OCI-LY1 (cell line): ENCODE measurements at regions not wholly inside any gene's neighbourhood (a gene's known extent, or its start where the extent isn't known, plus 50 kb on each side); places are given as distances from the start of the nearest gene placed in this dataset.

Experiments
- H2AFZ ChIP-seq: fragments of 200-600 bp; sonication (generic), shearing (Covaris generic); 2 replicates; pipeline ENCODE4 v1.6.0; 2014; ENCODE audit warnings: antibody characterized with exemption, mild to moderate bottlenecking, low read length
- H3F3A ChIP-seq: fragments of 200-600 bp; sonication (generic), shearing (Covaris generic); 2 replicates; pipeline ENCODE4 v1.6.0; 2014; ENCODE audit warnings: mild to moderate bottlenecking, antibody characterized with exemption, low read length, moderate library complexity; ENCODE audit not compliant: insufficient read depth
- H3K27ac ChIP-seq: fragments of 200-600 bp; sonication (generic); 2 replicates; pipeline ENCODE4 v1.5.1; 2014; ENCODE audit warnings: low read length, mixed run types, mild to moderate bottlenecking, low read depth; ENCODE audit not compliant: poor library complexity, severe bottlenecking
- H3K27me3 ChIP-seq: fragments of 200-600 bp; sonication (generic); 2 replicates; pipeline ENCODE4 v1.6.0; 2014; ENCODE audit warnings: antibody characterized with exemption, mild to moderate bottlenecking, low read length, moderate library complexity; ENCODE audit not compliant: insufficient read depth
- H3K36me3 ChIP-seq: fragments of 200-600 bp; sonication (generic); 2 replicates; pipeline ENCODE4 v1.6.1; 2014; ENCODE audit warnings: mild to moderate bottlenecking, antibody characterized with exemption, low read length, moderate library complexity, mixed read lengths; ENCODE audit not compliant: insufficient read depth
- H3K4me1 ChIP-seq: fragments of 200-600 bp; sonication (generic); 2 replicates; pipeline ENCODE4 v1.5.1; 2014; ENCODE audit warnings: mild to moderate bottlenecking, low read length, moderate library complexity; ENCODE audit not compliant: insufficient read depth, severe bottlenecking
- H3K4me2 ChIP-seq: fragments of 200-600 bp; sonication (generic), shearing (Covaris generic); 2 replicates; pipeline ENCODE4 v1.6.1; 2014; ENCODE audit warnings: low read length
- H3K4me3 ChIP-seq: fragments of 200-600 bp; sonication (generic); 2 replicates; pipeline ENCODE4 v1.5.1; 2014; ENCODE audit warnings: low read length, low read depth, mild to moderate bottlenecking, mixed read lengths; ENCODE audit not compliant: poor library complexity, severe bottlenecking
- H3K79me2 ChIP-seq: fragments of 200-600 bp; shearing (Covaris generic); 2 replicates; pipeline ENCODE4 v1.6.1; 2016; ENCODE audit warnings: mixed run types, low read length, mixed read lengths; ENCODE audit not compliant: insufficient read depth
- H3K9ac ChIP-seq: fragments of 200-600 bp; sonication (generic), shearing (Covaris generic); 2 replicates; pipeline ENCODE4 v1.6.1; 2014; ENCODE audit warnings: mild to moderate bottlenecking, low read length, mixed read lengths
- H3K9me2 ChIP-seq: fragments of 200-600 bp; sonication (generic), shearing (Covaris generic); 2 replicates; pipeline ENCODE4 v1.6.1; 2014; ENCODE audit warnings: low read depth, mild to moderate bottlenecking, low read length, mixed read lengths
- H3K9me3 ChIP-seq: fragments of 200-600 bp; shearing (Covaris generic); 2 replicates; pipeline ENCODE4 v1.6.1; 2014; ENCODE audit warnings: low read length, mixed read lengths
- H4K20me1 ChIP-seq: fragments of 200-600 bp; sonication (generic), shearing (Covaris generic); 2 replicates; pipeline ENCODE4 v1.6.0; 2016; ENCODE audit warnings: mild to moderate bottlenecking, low read length; ENCODE audit not compliant: insufficient read depth
- CTCF ChIP-seq: fragments of 200-600 bp; sonication (generic), shearing (Covaris generic); IDR thresholded peaks from 2 replicates; pipeline ENCODE4 v1.5.1; 2017; ENCODE audit warnings: mild to moderate bottlenecking, antibody characterized with exemption, low read length, moderate library complexity, mixed read lengths
- EZH2 ChIP-seq: fragments of 200-600 bp; sonication (generic), shearing (Covaris generic); IDR thresholded peaks from 2 replicates; pipeline ENCODE4 v1.8.0; 2017; ENCODE audit warnings: borderline replicate concordance, mixed run types, mild to moderate bottlenecking, antibody characterized with exemption, low read length, moderate library complexity, mixed read lengths

- Histone ChIP-seq H3K9me2 (no peaks in the 10 kb centered on the region), H3K9me3 (no peaks in the 10 kb centered on the region), H3K4me3 (no peak overlapping the region), H3K4me2 (no peak overlapping the region), H4K20me1 (no peaks in the 10 kb centered on the region), H3K36me3 (no peaks in the 10 kb centered on the region), H3K79me2 (no peaks in the 10 kb centered on the region), H3F3A (no peaks in the 10 kb centered on the region), H3K9ac (no peak overlapping the region), H3K27me3 (no peaks in the 10 kb centered on the region), H3K4me1 (no peaks in the 10 kb centered on the region), H2AFZ (no peak overlapping the region), H3K27ac (no peak overlapping the region)
- TF ChIP-seq EZH2 (no peak), CTCF (no peak)
These were observed 197.8 kb downstream of the OGFRL1 start for GRCh38 chr6:71486461-71486860.

- Histone ChIP-seq H3K9ac (no peak overlapping the region), H3K9me3 (no peaks in the 10 kb centered on the region), H3K27me3 (no peaks in the 10 kb centered on the region), H3K27ac (no peak overlapping the region), H3K9me2 (no peaks in the 10 kb centered on the region), H4K20me1 (no peaks in the 10 kb centered on the region), H3F3A (no peaks in the 10 kb centered on the region), H3K36me3 (no peaks in the 10 kb centered on the region), H3K4me2 (no peak overlapping the region), H3K4me3 (no peak overlapping the region), H3K4me1 (no peaks in the 10 kb centered on the region), H2AFZ (no peak overlapping the region), H3K79me2 (no peaks in the 10 kb centered on the region)
- TF ChIP-seq EZH2 (no peak), CTCF (no peak)
These were observed 199.6 kb downstream of the OGFRL1 start for GRCh38 chr6:71488186-71488585.

GRCh38 chr6:71489736-71490135, 201.1 kb downstream of the OGFRL1 start:
- Histone ChIP-seq H3K4me2 (no peak overlapping the region), H3K4me3 (no peak overlapping the region), H2AFZ (no peak overlapping the region)

More at GRCh38 chr6:71489736-71490135, 201.1 kb downstream of the OGFRL1 start:
- H4K20me1 ChIP-seq: no peaks in the 10 kb centered on the region
- no peaks in the 10 kb centered on the region for H3K4me1 ChIP-seq
- no peak overlapping the region for H3K27ac ChIP-seq
- no peaks in the 10 kb centered on the region for H3K79me2 ChIP-seq
- no peaks in the 10 kb centered on the region for H3K27me3 ChIP-seq
- TF ChIP-seq CTCF: no peak
- no peak for TF ChIP-seq EZH2
- no peaks in the 10 kb centered on the region for H3F3A ChIP-seq
- H3K9ac ChIP-seq: no peak overlapping the region
- H3K9me2 ChIP-seq: no peaks in the 10 kb centered on the region
- H3K36me3 ChIP-seq: no peaks in the 10 kb centered on the region
- H3K9me3 ChIP-seq: no peaks in the 10 kb centered on the region
